ENCODE measurements at regions not wholly inside any gene's neighbourhood (a gene's known extent, or its start where the extent isn't known, plus 50 kb on each side); places are given as distances from the start of the nearest gene placed in this dataset.
"Not testable (repeated sequence)": the region's sequence is repeated elsewhere in the genome, so short reads cannot be mapped to it uniquely, and the experiment has no call there.

DNA sequence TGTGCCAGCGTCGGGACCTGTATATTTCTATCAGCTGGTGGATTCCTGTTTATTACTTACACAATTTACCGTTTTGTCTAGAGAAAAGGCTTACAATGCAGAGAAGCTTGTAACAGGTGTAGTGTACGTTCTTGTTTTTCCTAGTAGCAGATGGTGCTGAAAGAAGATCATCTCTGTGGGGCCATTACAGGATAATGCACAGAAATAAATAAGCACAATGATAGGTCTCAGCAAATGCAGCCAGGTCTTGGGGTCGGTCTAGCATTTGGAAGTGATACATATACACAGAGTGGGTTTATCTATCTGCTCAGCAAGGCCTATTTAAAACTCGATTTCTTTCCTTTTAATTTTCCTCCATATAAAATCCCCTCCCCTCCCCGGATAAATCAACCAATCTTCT is 180.9 kb upstream of the LCORL start:
- ATAC-seq (replicated peaks): no peak
- Mint-ChIP-seq H3K9me3 (no peaks in the 10 kb centered on the region), H3K27me3 (peaks cover 0 to 14% of the 10 kb centered on the region in 2 donors), H3K4me1 (no peaks in the 10 kb centered on the region), H3K36me3 (no peaks in the 10 kb centered on the region), H3K27ac (no peak overlapping the region), H3K4me3 (no peak overlapping the region)
- no peak for DNase-seq

DNA sequence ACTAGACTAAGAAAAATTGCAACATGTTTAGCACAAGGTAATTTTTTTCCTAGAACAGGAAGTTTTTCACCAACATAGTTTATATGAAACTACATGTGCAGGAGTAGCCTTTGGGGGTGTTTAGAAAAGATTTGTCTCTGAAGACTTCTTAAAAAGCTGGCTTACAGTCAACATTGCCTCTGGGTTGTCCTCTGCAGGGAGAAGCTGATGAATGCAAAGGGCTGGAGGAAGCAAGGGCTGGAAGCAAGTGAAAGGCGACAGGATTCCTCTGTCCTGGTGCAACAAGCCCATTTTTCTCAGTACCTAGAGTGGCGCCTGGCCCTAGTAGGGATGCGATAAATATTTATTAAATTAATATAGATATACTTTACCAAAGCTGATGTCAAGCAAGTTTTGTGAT is 180.3 kb upstream of the LCORL start:
- no peaks in the 10 kb centered on the region for H3K9me3 Mint-ChIP-seq
- ATAC-seq (replicated peaks) (no peak), DNase-seq (no peak)
- H3K4me3 Mint-ChIP-seq: no peak overlapping the region
- H3K27me3 Mint-ChIP-seq: peaks cover 0 to 14% of the 10 kb centered on the region in 2 donors
- H3K4me1 Mint-ChIP-seq: no peaks in the 10 kb centered on the region
- no peaks in the 10 kb centered on the region for H3K36me3 Mint-ChIP-seq
- H3K27ac Mint-ChIP-seq: no peak overlapping the region

DNA sequence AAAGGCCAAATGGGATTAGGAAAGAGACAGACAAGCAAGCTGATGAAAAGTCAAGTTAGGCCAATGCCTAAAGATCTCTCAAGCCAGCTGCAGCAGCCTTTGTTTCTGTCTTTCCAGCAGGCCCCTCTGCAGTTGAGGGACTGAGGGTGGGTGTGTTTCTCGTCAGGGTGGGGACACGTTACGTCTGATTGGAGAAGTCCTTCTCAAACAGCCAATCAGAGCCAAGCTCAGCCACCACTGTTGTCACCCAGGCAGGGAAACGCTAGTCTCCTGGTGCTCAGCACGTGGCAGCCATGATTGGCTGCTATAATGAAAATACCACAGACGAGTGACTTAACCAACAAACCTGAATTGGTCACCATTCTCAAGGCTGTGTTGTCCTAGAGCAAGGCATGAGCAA is 177.1 kb upstream of the LCORL start:
- ATAC-seq (replicated peaks) (no peak), DNase-seq (no peak)
- Mint-ChIP-seq H3K4me1 (no peaks in the 10 kb centered on the region), H3K27me3 (peaks cover 7 to 11% of the 10 kb centered on the region in 2 donors), H3K36me3 (no peaks in the 10 kb centered on the region), H3K9me3 (no peaks in the 10 kb centered on the region), H3K27ac (no peak overlapping the region), H3K4me3 (no peak overlapping the region)

DNA sequence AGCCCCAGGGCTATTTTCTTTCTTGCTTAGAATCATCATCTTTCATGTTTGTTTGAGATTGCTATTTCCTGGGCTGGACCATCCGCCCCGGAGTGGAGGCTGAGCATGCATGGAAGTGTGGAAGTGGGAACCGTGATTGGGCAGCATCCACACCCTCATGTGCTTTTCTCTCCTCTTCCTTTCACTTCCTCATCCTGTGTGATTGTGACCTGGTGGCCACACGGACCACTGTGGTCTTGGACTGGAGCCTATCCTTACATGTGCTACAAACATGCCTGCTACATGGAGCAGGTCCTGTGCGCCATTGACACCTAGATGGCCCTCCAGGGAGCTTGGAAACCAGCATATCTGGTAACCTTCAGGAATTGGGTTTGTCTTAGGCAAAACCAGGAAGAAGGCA is 175.9 kb upstream of the LCORL start:
- H3K36me3 Mint-ChIP-seq: no peaks in the 10 kb centered on the region
- H3K4me3 Mint-ChIP-seq: no peak overlapping the region
- DNase-seq (no peak), ATAC-seq (replicated peaks) (no peak)
- no peak overlapping the region for H3K27ac Mint-ChIP-seq
- no peaks in the 10 kb centered on the region for H3K4me1 Mint-ChIP-seq
- H3K27me3 Mint-ChIP-seq: peaks cover 7% of the 10 kb centered on the region in 2 donors
- H3K9me3 Mint-ChIP-seq: no peaks in the 10 kb centered on the region

DNA sequence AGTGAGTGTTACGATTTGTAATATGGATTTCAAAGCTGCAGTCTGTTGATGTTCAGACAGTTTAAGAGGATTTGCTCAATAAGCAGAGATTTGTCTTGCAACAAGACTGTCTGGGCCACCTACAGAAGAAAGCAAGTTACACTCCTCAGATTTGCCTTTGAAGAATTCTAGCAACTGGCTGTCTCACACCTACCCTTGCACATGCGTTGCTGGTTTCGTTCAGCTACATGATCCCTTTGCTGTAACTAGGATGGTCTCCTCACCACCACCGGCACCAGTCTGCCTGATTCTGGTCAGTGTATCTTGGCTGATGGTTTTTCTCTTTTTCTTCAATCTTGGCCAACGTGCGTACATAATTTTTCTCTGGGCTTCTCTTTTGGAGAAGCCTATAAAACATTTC is 172.7 kb upstream of the LCORL start:
- Mint-ChIP-seq H3K4me1 (no peaks in the 10 kb centered on the region), H3K27ac (no peak overlapping the region), H3K4me3 (no peak overlapping the region), H3K36me3 (no peaks in the 10 kb centered on the region), H3K9me3 (no peaks in the 10 kb centered on the region), H3K27me3 (peaks cover 0 to 7% of the 10 kb centered on the region in 2 donors)
- DNase-seq: no peak
- ATAC-seq (replicated peaks): no peak

DNA sequence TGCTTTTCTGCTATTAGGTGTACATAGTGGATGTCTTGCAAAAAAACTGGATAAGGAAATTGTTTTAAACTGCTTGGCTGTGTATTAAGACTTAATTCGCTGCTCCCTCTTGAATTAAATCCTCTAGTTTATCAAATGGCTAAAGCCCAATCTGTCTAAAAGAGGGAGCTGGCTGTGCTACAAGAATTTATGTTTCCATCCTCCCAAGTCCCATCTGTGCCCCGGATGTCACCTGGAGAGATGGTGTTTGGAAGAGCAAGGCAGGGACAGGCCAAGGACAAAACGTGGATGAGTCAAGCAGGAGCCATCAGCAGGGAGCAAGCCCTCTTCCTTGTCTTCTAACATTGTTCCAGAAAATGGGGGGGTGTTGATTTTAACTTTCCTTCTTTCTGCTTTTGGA is 171.3 kb upstream of the LCORL start:
- no peaks in the 10 kb centered on the region for H3K36me3 Mint-ChIP-seq
- H3K27ac Mint-ChIP-seq: no peak overlapping the region
- H3K9me3 Mint-ChIP-seq: no peaks in the 10 kb centered on the region
- no peak overlapping the region for H3K4me3 Mint-ChIP-seq
- peaks cover 0 to 7% of the 10 kb centered on the region in 2 donors for H3K27me3 Mint-ChIP-seq
- DNase-seq: no peak
- ATAC-seq (replicated peaks): no peak
- H3K4me1 Mint-ChIP-seq: no peaks in the 10 kb centered on the region

DNA sequence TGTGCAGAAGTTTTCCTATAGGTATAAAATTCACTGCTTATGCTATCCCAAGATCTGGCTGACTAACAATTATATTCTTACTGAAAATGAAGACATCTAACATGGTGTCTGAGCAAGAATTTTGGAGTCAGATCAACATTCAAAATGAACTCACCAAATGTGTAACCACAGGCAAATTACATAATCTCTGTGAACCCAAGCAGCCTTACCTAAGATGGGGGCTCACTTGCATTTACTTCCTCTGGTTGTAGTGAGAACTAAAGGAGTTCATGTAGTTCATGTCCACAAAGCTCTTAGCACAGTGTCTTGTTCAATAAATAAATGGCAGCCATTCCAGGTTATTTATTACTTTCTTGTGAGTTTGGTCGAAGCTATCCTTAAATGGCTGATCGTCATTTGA is 163.9 kb upstream of the LCORL start:
- DNase-seq (no peak), ATAC-seq (replicated peaks) (no peak)
- Mint-ChIP-seq H3K36me3 (no peaks in the 10 kb centered on the region), H3K27ac (no peak overlapping the region), H3K4me3 (no peak overlapping the region), H3K4me1 (no peaks in the 10 kb centered on the region), H3K9me3 (no peaks in the 10 kb centered on the region), H3K27me3 (no peaks in the 10 kb centered on the region)

DNA sequence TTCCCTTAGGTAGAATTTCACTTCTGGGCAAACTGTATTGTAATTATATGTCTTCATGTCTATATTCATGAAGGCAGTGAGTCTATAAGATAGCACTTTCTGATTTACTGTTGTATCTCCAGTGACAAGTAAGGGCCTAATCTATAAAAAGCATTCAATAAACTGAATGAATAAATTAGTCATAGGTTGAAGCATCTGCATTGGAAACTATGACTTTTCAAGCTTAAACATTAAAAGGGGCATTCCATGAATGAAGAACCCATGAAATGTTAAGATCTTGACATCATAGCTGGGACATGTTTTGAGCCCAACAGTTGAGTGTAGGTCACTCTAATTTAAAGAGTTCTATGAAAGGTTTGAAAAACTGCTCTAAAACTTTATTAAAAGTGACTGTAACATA is 159.3 kb upstream of the LCORL start:
- Mint-ChIP-seq H3K4me3 (no peak overlapping the region), H3K4me1 (no peaks in the 10 kb centered on the region), H3K36me3 (no peaks in the 10 kb centered on the region), H3K27me3 (no peaks in the 10 kb centered on the region), H3K27ac (peak overlapping the region; percentile 72), H3K9me3 (peaks cover 0 to 2% of the 10 kb centered on the region in 2 donors)
- DNase-seq: no peak
- ATAC-seq (replicated peaks): peak; percentile 70 to 90

DNA sequence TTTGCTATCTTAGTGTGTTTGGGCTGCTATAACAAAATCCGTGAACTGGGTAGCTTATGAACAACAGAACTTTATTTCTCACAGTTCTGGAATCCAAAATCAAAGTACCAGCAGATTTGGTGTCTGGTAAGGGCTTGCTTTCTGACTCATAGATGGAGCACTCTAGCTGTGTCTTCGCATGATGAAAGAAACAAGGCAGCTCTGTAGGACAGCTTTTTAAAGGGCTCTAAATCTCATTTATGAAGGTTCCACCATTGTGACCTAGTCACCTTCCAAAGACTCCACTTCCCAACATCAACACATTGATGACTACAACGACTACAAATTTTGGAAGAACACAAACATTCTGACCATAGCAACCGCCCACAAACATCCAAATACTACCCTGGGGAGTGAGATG is 158.6 kb upstream of the LCORL start:
- H3K9me3 Mint-ChIP-seq: peaks cover 0 to 2% of the 10 kb centered on the region in 2 donors
- H3K4me3 Mint-ChIP-seq: no peak overlapping the region

DNA sequence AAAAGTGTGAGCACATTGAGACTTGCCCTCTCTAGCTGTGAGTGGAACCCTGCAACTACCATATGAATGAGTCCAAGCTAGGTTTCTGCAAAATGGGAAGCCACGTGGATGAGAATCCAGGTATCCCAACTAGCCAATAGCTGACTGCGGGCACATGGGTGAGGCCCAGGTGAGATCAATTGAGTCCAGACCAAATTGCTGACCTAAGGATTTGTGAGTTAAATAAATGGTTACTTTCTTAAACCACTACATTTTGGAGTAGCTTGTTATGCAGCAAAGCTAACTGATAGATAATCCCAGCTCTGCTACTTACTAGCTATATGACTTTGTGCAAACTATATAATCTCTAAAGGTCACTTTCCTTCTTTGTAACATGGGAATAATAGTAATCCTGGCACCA is 150.3 kb upstream of the LCORL start:
- Mint-ChIP-seq H3K27me3 (peaks cover 6 to 8% of the 10 kb centered on the region in 2 donors), H3K4me1 (no peaks in the 10 kb centered on the region), H3K9me3 (peaks cover 5 to 9% of the 10 kb centered on the region in 2 donors), H3K27ac (no peak overlapping the region), H3K4me3 (no peak overlapping the region), H3K36me3 (no peaks in the 10 kb centered on the region)
- ATAC-seq (replicated peaks) (no peak), DNase-seq (no peak)

More for the DNA sequence above, 158.6 kb upstream of the LCORL start:
- Mint-ChIP-seq H3K4me1 (no peaks in the 10 kb centered on the region), H3K27ac (no peak overlapping the region), H3K36me3 (no peaks in the 10 kb centered on the region), H3K27me3 (no peaks in the 10 kb centered on the region)
- no peak for ATAC-seq (replicated peaks)
- DNase-seq: no peak

DNA sequence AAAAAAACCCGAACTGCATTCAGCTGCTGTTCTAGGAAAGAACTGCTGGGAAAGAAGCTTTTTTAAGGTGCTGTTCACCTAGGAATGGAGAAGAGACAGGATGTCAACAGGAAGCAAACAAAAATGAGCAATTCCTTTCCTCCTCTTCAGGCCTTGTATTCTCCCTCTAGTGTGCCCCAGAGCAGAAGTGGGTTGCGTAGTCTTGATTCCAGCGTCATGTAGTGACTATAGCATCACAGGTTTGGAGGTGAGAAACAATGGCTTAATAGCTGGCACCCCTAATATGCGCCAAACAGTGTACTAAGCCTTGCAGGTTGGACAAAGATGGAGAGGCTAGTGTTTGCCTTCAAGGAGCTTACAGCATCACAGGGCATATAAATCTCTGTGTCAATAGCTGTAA is 146.3 kb upstream of the LCORL start:
- H3K36me3 Mint-ChIP-seq: no peaks in the 10 kb centered on the region
- H3K27ac Mint-ChIP-seq: no peak overlapping the region
- no peak overlapping the region for H3K4me3 Mint-ChIP-seq
- H3K4me1 Mint-ChIP-seq: no peaks in the 10 kb centered on the region
- DNase-seq (no peak), ATAC-seq (replicated peaks) (no peak)
- peaks cover 13 to 15% of the 10 kb centered on the region in 2 donors for H3K27me3 Mint-ChIP-seq
- H3K9me3 Mint-ChIP-seq: peaks cover 12 to 16% of the 10 kb centered on the region in 2 donors

DNA sequence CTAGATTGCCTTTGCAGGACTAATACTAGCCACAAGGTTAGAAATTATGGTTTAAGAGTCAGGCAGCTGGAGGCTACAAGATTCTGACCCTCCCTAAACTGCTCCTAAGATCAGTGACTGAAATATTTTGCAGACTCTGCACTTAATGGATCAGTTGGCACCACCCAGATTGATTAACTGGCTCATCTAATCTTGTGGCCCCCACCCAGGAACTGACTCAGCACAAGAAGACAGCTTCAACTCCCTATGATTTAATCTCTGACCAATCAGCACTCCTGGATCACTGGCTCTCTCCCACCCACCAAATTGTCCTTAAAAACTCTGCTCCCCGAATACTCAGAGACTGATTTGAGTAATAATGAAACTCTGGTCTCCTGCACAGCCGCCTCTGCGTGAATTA is 145.4 kb upstream of the LCORL start:
- peaks cover 13 to 16% of the 10 kb centered on the region in 2 donors for H3K9me3 Mint-ChIP-seq
- H3K4me1 Mint-ChIP-seq: no peaks in the 10 kb centered on the region
- DNase-seq (no peak), ATAC-seq (replicated peaks) (no peak)
- H3K27ac Mint-ChIP-seq: no peak overlapping the region
- no peaks in the 10 kb centered on the region for H3K36me3 Mint-ChIP-seq
- H3K4me3 Mint-ChIP-seq: no peak overlapping the region
- H3K27me3 Mint-ChIP-seq: peaks cover 13 to 15% of the 10 kb centered on the region in 2 donors

DNA sequence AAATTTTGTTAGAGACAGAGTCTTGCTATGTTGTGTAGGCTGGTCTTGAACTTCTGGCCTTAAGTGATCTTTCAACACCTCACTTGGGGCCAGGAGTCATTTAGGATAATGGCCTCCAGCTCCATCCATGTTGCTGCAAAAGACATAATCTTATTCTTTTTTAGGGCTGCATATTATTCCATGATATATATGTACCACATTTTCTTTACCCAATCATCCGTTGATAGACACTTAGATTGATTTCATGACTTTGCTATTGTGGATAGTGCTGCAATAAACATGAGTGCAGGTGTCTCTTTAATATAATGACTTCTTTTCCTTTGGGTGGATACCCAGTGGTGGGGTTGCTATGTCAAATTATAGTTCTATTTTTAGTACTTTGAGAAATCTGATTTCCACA is 140.9 kb upstream of the LCORL start:
- DNase-seq (no peak), ATAC-seq (replicated peaks) (no peak)
- Mint-ChIP-seq H3K4me3 (no peak overlapping the region), H3K27ac (no peak overlapping the region), H3K36me3 (no peaks in the 10 kb centered on the region), H3K4me1 (no peaks in the 10 kb centered on the region), H3K27me3 (peaks cover 7 to 11% of the 10 kb centered on the region in 2 donors), H3K9me3 (peaks cover 6 to 15% of the 10 kb centered on the region in 2 donors)

DNA sequence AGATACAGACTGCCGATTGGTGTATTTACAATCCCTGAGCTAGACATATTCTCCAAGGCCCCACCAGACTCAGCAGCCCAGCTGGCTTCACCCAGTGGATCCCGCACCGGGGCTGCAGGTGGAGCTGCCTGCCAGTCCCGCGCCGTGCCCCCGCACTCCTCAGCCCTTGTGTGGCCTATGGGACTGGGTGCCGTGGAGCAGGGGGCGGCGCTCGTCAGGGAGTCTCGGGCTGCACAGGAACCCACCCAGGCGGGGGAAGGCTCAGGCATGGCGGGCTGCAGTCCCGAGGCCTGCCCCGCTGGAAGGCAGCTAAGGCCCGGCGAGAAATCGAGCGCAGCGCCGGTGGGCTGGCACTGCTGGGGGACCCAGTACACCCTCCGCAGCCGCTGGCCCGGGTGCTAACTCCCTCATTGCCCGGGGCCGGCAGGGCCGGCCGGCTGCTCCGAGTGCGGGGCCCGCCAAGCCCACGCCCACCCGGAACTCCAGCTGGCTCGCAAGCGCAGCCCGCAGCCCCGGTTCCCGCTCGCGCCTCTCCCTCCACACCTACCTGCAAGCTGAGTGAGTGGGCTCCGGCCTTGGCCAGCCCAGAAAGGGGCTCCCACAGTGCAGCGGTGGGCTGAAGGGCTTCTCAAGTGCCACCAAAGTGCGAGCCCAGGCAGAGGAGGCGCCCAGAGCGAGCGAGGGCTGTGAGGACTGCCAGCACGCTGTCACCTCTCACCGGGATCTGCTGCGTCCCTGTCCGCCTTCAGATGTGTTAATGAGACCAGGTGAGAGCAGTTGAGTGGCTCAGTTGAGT is 137.8 kb upstream of the LCORL start:
- H3K36me3 Mint-ChIP-seq: not testable (repeated sequence)
- H3K9me3 Mint-ChIP-seq: peaks cover 6 to 17% of the 10 kb centered on the region in 2 donors

More for the DNA sequence above, 137.8 kb upstream of the LCORL start:
- not testable (repeated sequence) for H3K27me3 Mint-ChIP-seq; H3K27ac Mint-ChIP-seq; H3K4me1 Mint-ChIP-seq; DNase-seq; H3K4me3 Mint-ChIP-seq; ATAC-seq (replicated peaks)

All from stimulated activated naive B cell treated with anti-CD40 and anti-IgM and Interleukin-4, amounts not matched to agents 10 μg/mL and 1 μg/mL and 100 μg/mL, for 72 hours (primary cell).